Activated CD4-positive, alpha-beta T cell treated with anti-CD3 and anti-CD28 coated beads, Interleukin-2, amount 10 ng/mL, durations not matched to agents 7 days and 5 days (primary cell): ENCODE measurements at regions not wholly inside any gene's neighbourhood (a gene's known extent, or its start where the extent isn't known, plus 50 kb on each side); places are given as distances from the start of the nearest gene placed in this dataset.

Experiments used
- CTCF ChIA-PET: fragments of 350-600 bp; sonication (Branson Sonifier 250); formaldehyde crosslinking; loops from one replicate; lab custom pipeline; 2021; ENCODE audit warnings: antibody characterized with exemption; lab: Charles Lee
- POLR2A ChIA-PET: fragments of 350-600 bp; sonication (Branson Sonifier 250); formaldehyde crosslinking; loops from one replicate; lab custom pipeline; 2021; ENCODE audit warnings: antibody characterized with exemption; lab: Charles Lee
- DNase-seq: peaks from one replicate; pipeline ENCODE4 v3.0.0-alpha.2; 2020
- H3K27ac Mint-ChIP-seq: one replicate; pipeline ENCODE4 v1.8.0; 2021; ENCODE audit warnings: mild to moderate bottlenecking, moderate library complexity, mixed read lengths
- H3K27me3 Mint-ChIP-seq: one replicate; pipeline ENCODE4 v1.8.0; 2021; ENCODE audit warnings: mixed read lengths
- H3K36me3 Mint-ChIP-seq: one replicate; pipeline ENCODE4 v1.8.0; 2021; ENCODE audit warnings: low read depth, mixed read lengths
- H3K4me1 Mint-ChIP-seq: one replicate; pipeline ENCODE4 v1.8.0; 2021; ENCODE audit warnings: mixed read lengths
- H3K4me3 Mint-ChIP-seq: one replicate; pipeline ENCODE4 v1.8.0; 2021; ENCODE audit warnings: mild to moderate bottlenecking, moderate library complexity, mixed read lengths
- H3K9me3 Mint-ChIP-seq: one replicate; pipeline ENCODE4 v1.8.0; 2021; ENCODE audit warnings: mixed read lengths

- Mint-ChIP-seq H3K27me3 (peaks cover 4% of the 10 kb centered on the region), H3K4me3 (no peak overlapping the region)
- CTCF ChIA-PET: interaction anchor here (0.5 to 1.5 kb wide), 3 partner anchors 10 to 109 kb away, joined by 3 read pairs; no protein-coding TSS in a partner anchor
These were observed 91.3 kb upstream of the HMHB1 start for GRCh38 chr5:143720689-143721088.

GRCh38 chr5:143717400-143717799 lies 94.6 kb upstream of the HMHB1 start:
- POLR2A ChIA-PET: no interaction called here
- DNase-seq: no peak
- Mint-ChIP-seq H3K27me3 (no peaks in the 10 kb centered on the region), H3K4me3 (no peak overlapping the region), H3K4me1 (no peaks in the 10 kb centered on the region), H3K9me3 (no peaks in the 10 kb centered on the region), H3K27ac (no peak overlapping the region), H3K36me3 (no peaks in the 10 kb centered on the region)
- CTCF ChIA-PET: no interaction called here

More at GRCh38 chr5:143720689-143721088, 91.3 kb upstream of the HMHB1 start:
- no peaks in the 10 kb centered on the region for H3K4me1 Mint-ChIP-seq
- POLR2A ChIA-PET: no interaction called here
- peaks cover 20% of the 10 kb centered on the region for H3K9me3 Mint-ChIP-seq
- H3K36me3 Mint-ChIP-seq: no peaks in the 10 kb centered on the region
- no peak for DNase-seq
- H3K27ac Mint-ChIP-seq: no peak overlapping the region

GRCh38 chr5:143716881-143717280 lies 95.1 kb upstream of the HMHB1 start:
- no peaks in the 10 kb centered on the region for H3K36me3 Mint-ChIP-seq
- no peak overlapping the region for H3K27ac Mint-ChIP-seq
- no peak overlapping the region for H3K4me3 Mint-ChIP-seq
- H3K9me3 Mint-ChIP-seq: no peaks in the 10 kb centered on the region
- DNase-seq: no peak
- no peaks in the 10 kb centered on the region for H3K4me1 Mint-ChIP-seq
- ChIA-PET POLR2A (no interaction called here), CTCF (interaction anchor here (1.2 kb wide), 1 partner anchor 25 kb away, joined by 3 read pairs; no protein-coding TSS in a partner anchor)
- no peaks in the 10 kb centered on the region for H3K27me3 Mint-ChIP-seq

GRCh38 chr5:143715616-143716015 lies 96.3 kb upstream of the HMHB1 start:
- ChIA-PET POLR2A (no interaction called here), CTCF (interaction anchor here (0.6 to 1.4 kb wide), 3 partner anchors 9 to 66 kb away, joined by 3 to 4 read pairs (median 3); no protein-coding TSS in a partner anchor)
- Mint-ChIP-seq H3K4me1 (no peaks in the 10 kb centered on the region), H3K9me3 (no peaks in the 10 kb centered on the region), H3K4me3 (no peak overlapping the region), H3K27ac (no peak overlapping the region), H3K36me3 (no peaks in the 10 kb centered on the region), H3K27me3 (no peaks in the 10 kb centered on the region)
- no peak for DNase-seq

GRCh38 chr5:143714629-143715028 lies 97.3 kb upstream of the HMHB1 start:
- no peak overlapping the region for H3K27ac Mint-ChIP-seq
- no peak overlapping the region for H3K4me3 Mint-ChIP-seq
- no peaks in the 10 kb centered on the region for H3K9me3 Mint-ChIP-seq
- H3K36me3 Mint-ChIP-seq: no peaks in the 10 kb centered on the region
- H3K27me3 Mint-ChIP-seq: no peaks in the 10 kb centered on the region
- no peaks in the 10 kb centered on the region for H3K4me1 Mint-ChIP-seq
- ChIA-PET CTCF (interaction anchor here (1.4 kb wide), 1 partner anchor 8 kb away, joined by 3 read pairs; no protein-coding TSS in a partner anchor), POLR2A (no interaction called here)
- no peak for DNase-seq

- ChIA-PET POLR2A (no interaction called here), CTCF (interaction anchor here (0.9 kb wide), 1 partner anchor 9 kb away, joined by 6 read pairs; no protein-coding TSS in a partner anchor)
- Mint-ChIP-seq H3K27me3 (no peaks in the 10 kb centered on the region), H3K27ac (no peak overlapping the region), H3K9me3 (no peaks in the 10 kb centered on the region), H3K4me1 (no peaks in the 10 kb centered on the region), H3K36me3 (no peaks in the 10 kb centered on the region), H3K4me3 (no peak overlapping the region)
- DNase-seq: no peak
These were observed 98.6 kb upstream of the HMHB1 start for GRCh38 chr5:143713047-143714003.

- Mint-ChIP-seq H3K27me3 (no peaks in the 10 kb centered on the region), H3K27ac (no peak overlapping the region), H3K36me3 (no peaks in the 10 kb centered on the region), H3K4me3 (no peak overlapping the region), H3K9me3 (peaks cover 3% of the 10 kb centered on the region), H3K4me1 (no peaks in the 10 kb centered on the region)
- ChIA-PET POLR2A (no interaction called here), CTCF (interaction anchor here (0.7 to 1.4 kb wide), 2 partner anchors 9 to 304 kb away, joined by 3 read pairs; no protein-coding TSS in a partner anchor)
- no peak for DNase-seq
These were observed 103.3 kb upstream of the HMHB1 start for GRCh38 chr5:143708672-143709071.

- H3K4me1 Mint-ChIP-seq: no peaks in the 10 kb centered on the region
- DNase-seq: no peak
- H3K9me3 Mint-ChIP-seq: peaks cover 3% of the 10 kb centered on the region
- ChIA-PET POLR2A (no interaction called here), CTCF (interaction anchor here (1.4 kb wide), 1 partner anchor 303 kb away, joined by 3 read pairs; no protein-coding TSS in a partner anchor)
- H3K36me3 Mint-ChIP-seq: no peaks in the 10 kb centered on the region
- no peak overlapping the region for H3K27ac Mint-ChIP-seq
- H3K27me3 Mint-ChIP-seq: no peaks in the 10 kb centered on the region
- H3K4me3 Mint-ChIP-seq: no peak overlapping the region
These were observed 104.2 kb upstream of the HMHB1 start for GRCh38 chr5:143707806-143708205.

- ChIA-PET POLR2A (no interaction called here), CTCF (interaction anchor here (1.3 kb wide), 1 partner anchor 12 kb away, joined by 3 read pairs; no protein-coding TSS in a partner anchor)
- no peaks in the 10 kb centered on the region for H3K4me1 Mint-ChIP-seq
- no peaks in the 10 kb centered on the region for H3K27me3 Mint-ChIP-seq
- no peaks in the 10 kb centered on the region for H3K36me3 Mint-ChIP-seq
- DNase-seq: no peak
- H3K27ac Mint-ChIP-seq: no peak overlapping the region
- peaks cover 3% of the 10 kb centered on the region for H3K9me3 Mint-ChIP-seq
- H3K4me3 Mint-ChIP-seq: no peak overlapping the region
These were observed 106.6 kb upstream of the HMHB1 start for GRCh38 chr5:143705381-143705780.

GRCh38 chr5:143703659-143704058 lies 108.3 kb upstream of the HMHB1 start:
- CTCF ChIA-PET: interaction anchor here (1.5 to 2.4 kb wide), 2 partner anchors 10 to 21 kb away, joined by 4 to 6 read pairs; no protein-coding TSS in a partner anchor
- peaks cover 2% of the 10 kb centered on the region for H3K4me1 Mint-ChIP-seq
- no peaks in the 10 kb centered on the region for H3K27me3 Mint-ChIP-seq
- H3K9me3 Mint-ChIP-seq: peaks cover 3% of the 10 kb centered on the region
- DNase-seq: no peak
- no peak overlapping the region for H3K4me3 Mint-ChIP-seq
- H3K36me3 Mint-ChIP-seq: no peaks in the 10 kb centered on the region
- no peak overlapping the region for H3K27ac Mint-ChIP-seq
- POLR2A ChIA-PET: no interaction called here

- CTCF ChIA-PET: interaction anchor here (0.7 to 2.4 kb wide), 2 partner anchors 19 to 109 kb away, joined by 4 read pairs; no protein-coding TSS in a partner anchor
- Mint-ChIP-seq H3K27ac (no peak overlapping the region), H3K36me3 (no peaks in the 10 kb centered on the region)
These were observed 110.5 kb upstream of the HMHB1 start for GRCh38 chr5:143701493-143701892.

GRCh38 chr5:143700994-143701393 lies 111.0 kb upstream of the HMHB1 start:
- Mint-ChIP-seq H3K4me3 (no peak overlapping the region), H3K36me3 (no peaks in the 10 kb centered on the region), H3K27ac (no peak overlapping the region), H3K4me1 (peaks cover 8% of the 10 kb centered on the region), H3K9me3 (peaks cover 5% of the 10 kb centered on the region), H3K27me3 (no peaks in the 10 kb centered on the region)
- ChIA-PET POLR2A (no interaction called here), CTCF (no interaction called here)
- DNase-seq: no peak

More at GRCh38 chr5:143701493-143701892, 110.5 kb upstream of the HMHB1 start:
- no peak for DNase-seq
- Mint-ChIP-seq H3K27me3 (no peaks in the 10 kb centered on the region), H3K4me1 (peaks cover 8% of the 10 kb centered on the region), H3K4me3 (no peak overlapping the region), H3K9me3 (peaks cover 5% of the 10 kb centered on the region)
- POLR2A ChIA-PET: no interaction called here

- H3K4me1 Mint-ChIP-seq: peaks cover 13% of the 10 kb centered on the region
- H3K36me3 Mint-ChIP-seq: no peaks in the 10 kb centered on the region
- ChIA-PET CTCF (interaction anchor here (1.1 kb wide), 1 partner anchor 10 kb away, joined by 3 read pairs; no protein-coding TSS in a partner anchor), POLR2A (no interaction called here)
- H3K27me3 Mint-ChIP-seq: no peaks in the 10 kb centered on the region
- DNase-seq: no peak
- peaks cover 3% of the 10 kb centered on the region for H3K9me3 Mint-ChIP-seq
- no peak overlapping the region for H3K27ac Mint-ChIP-seq
- no peak overlapping the region for H3K4me3 Mint-ChIP-seq
These were observed 112.8 kb upstream of the HMHB1 start for GRCh38 chr5:143699121-143699520.
